ENCODE measurements at regions not wholly inside any gene's neighbourhood (a gene's known extent, or its start where the extent isn't known, plus 50 kb on each side); places are given as distances from the start of the nearest gene placed in this dataset.

- TF ChIP-seq EZH2 (IDR thresholded peaks at IDR 0.05) (no peak), POLR2AphosphoS5 (IDR thresholded peaks at IDR 0.05; ENCODE audit: borderline replicate concordance, low read depth, low read length) (no peak), FOXP2 (optimal IDR thresholded peaks at IDR 0.05; ENCODE audit: control extremely low read depth, extremely low read length, insufficient read depth) (no peak)
Observed at GRCh38 chr6:166104107-166104506, 63.5 kb downstream of the TBXT start.

Data from SK-N-MC (cell line).